HG03159 (cell line): ENCODE measurements at regions not wholly inside any gene's neighbourhood (a gene's known extent, or its start where the extent isn't known, plus 50 kb on each side); places are given as distances from the start of the nearest gene placed in this dataset.

ENCODE experiments used
- ATAC-seq: cut with Tn5 transposase; IDR thresholded peaks from one replicate; pipeline ENCODE4 v1.9.1; 2021; ENCODE audit warnings: mild to moderate bottlenecking, moderate library complexity; ENCODE audit not compliant: unreplicated experiment

DNA sequence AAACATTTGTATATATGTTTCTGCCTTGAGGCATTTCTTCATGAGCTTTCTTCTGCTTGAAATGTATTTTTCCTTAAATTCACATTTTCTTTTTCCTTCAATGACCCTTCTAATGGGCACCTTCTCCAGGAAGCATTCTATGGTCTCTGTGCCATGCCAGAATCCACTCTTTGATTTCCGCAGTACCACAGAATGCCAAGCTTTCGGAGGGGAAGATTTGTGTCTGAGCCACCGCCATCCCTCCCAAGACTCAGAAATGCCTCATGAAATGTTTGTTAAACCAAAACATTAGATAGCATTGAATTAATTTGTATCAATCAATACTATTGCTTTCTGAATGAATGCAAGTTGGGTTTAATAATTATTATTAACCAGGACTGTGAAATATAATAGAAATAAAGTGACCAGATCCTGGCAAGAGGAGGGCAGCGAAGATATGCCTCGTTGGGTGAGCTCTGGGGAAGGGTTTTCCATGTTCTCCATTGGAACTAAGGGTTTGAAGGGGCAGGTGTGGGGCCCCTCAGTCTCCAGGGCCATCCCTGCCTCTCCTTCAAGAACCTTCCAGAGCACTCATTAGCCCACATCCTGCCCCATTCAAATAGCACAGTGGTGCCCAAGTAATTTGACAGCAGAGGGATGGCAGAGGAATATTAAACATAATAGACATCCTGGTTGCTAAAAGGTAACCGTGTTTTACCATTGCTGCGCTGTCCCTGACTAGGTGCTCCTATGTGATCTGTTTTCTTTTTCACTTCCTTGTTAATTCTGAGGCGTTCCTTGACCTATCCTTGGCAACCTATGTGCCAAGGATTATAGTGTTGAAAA lies 189.6 kb downstream of the MYCN start:
- ATAC-seq, result no peak

- ATAC-seq, result no peak
Measured at GRCh38 chr2:16128746-16129610, 188.6 kb downstream of the MYCN start.

GRCh38 chr2:16127958-16128357 lies 187.6 kb downstream of the MYCN start:
- ATAC-seq, result no peak

DNA sequence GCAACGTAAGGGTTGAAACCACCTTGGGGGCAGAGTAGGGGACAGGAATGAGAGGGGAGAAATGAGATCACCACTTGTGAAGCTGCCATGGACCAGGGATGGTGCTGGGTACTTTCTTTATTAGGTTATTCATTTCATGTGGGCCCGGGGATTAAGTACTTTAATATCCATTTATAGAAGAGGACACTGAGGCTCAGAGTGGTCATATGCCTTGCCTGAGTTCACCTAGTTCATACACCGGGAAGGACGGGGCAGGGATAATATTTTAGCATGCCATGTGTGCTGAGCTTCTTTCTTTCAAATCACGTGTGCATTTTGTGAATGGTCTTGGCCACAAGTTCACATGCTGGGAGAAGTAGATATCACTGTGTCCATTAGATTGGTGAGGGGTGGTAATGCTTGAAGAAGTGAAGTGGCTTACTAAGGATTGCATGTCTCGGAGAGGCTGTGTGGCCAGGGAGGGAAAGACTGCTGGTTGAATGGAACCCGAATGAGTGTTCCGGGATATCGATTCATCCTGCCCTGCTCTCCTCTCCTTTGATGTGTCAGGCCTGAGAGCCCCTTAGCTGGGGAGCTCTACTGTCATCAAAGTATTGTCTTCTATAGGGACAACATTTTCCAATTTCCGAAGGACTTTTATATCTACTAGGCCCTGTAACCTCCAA lies 187.1 kb downstream of the MYCN start:
- no peak for ATAC-seq

DNA sequence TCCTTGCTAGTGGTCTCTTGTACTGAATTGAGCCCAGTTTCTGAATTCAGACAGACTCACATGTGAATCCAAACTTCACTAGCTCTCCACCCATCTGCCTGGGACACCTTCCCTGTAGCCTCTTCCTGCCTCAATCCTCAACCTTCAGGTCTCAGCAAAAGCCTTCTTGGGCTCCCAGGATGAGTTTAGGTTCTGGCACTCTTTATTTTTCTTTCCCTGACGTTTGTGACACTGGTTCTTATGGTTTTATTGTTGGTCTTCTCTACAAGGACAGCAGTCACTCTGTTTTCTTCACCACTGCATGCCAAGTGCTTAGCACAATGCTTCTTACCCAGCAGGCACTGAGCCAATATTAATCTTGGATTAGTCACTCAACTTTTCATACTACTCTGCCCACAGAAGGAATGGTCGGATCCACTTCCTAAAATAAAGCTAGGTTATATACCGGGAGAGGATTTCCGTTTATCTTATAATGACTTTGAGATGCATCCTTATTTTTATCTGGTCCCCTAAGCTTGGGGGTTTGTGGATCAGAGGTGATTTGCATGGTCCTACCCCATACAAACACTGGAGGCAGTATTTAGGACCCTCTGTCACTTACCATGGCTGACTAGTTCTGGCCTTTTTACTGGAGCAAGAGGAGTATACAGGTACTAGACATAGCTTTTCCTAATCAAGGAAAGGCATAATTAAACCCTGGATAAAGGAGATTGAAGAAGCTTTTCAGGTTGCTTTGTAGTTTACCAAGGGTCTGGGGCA lies 186.3 kb downstream of the MYCN start:
- ATAC-seq, result no peak

- ATAC-seq, result no peak
Measured at GRCh38 chr2:16125614-16126516, 185.5 kb downstream of the MYCN start.

DNA sequence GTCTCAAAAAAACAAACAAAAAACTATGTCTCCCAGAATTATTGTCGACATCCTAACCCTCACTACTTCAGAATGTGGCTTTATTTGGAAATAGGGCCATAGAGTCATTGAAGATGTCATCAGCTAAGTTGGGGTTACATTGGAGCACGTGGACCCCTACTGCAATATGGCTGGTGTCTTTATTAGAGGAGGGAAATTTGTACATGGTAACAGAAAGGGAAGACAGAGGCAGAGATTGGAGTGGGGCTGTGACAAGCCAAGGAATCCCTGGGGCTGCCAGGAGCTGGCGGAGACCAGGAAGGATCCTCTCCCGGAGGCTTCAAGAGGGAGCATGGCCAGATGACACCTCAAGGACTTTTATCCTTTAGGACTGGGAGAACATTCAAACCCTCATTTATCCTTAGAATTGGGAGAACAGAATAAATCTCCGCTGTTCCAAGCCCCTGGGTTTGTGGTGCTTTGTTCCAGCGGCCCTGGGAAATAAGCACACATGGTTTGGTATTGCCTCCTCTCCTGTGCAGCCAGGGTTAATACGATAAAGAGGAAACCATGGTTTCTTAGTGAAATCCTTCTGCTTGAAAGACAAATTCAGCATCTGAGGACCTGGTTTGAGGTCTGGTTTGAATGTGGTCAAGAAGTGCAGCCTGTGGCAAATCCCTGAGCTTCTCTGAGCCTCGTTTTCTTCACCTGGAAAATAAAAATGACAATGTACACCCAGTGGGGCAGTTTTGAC lies 184.7 kb downstream of the MYCN start:
- ATAC-seq, result no peak

DNA sequence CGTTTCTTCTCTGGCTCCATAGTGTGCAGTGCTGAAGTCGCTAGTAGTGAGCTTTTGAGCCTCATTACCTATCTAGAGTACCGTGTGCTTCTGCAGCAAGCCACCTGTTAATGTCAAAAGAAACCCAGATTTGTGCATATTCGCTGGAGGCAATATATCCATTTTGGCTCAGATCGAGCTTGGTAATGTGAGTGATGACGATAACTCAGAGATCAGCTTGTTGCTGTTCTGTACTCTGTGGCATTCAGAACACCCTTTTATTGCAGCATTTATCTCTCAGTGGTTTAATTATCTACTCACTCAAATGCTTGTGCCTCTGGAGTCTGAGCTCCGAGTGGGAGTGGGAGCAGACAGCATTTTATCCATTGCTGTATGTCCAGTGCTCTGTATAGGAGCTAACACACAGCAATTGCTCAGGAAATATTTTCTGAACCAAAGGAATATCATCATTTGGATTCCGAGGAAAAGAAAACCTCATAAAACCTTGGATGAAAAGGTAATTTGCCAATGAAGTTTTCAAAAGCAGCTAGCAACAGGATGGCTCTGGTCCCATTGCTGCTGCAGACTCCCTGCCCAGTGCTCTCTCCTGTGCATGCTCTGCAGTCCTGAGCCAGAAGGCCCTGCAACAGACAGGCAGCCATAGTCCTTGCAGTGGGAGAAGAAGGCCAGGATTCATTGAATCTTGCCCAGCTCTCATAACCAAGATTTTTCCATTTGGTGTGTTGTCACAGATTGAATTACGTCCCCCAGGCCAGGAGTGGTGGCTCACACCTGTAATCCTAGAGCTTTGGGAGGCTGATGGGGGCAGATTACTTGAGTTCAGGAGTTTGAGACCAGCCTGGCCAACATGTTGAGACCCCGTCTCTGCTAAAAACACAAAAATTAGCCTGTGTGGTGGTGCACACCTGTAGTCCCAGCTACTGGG lies 183.8 kb downstream of the MYCN start:
- no peak for ATAC-seq

DNA sequence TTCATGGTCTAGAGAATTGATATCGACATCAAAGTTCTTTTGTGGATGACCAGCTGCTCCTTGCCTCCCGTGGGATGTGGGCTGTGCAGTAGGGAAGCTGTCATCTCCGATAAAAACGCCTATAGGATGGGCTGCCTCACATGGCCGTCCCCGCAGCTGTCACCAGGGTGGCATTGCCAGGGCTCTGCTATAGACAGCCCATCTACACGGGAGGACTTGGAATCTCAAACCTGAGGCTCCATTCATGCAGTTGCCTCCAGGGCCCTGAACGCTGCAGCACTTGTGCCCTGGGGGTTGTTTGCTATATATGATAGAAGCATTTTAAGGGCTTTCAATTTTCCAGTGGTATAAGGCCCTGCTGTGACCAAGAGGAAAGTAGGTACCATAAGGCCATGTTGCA lies 183.1 kb downstream of the MYCN start:
- ATAC-seq, result no peak

DNA sequence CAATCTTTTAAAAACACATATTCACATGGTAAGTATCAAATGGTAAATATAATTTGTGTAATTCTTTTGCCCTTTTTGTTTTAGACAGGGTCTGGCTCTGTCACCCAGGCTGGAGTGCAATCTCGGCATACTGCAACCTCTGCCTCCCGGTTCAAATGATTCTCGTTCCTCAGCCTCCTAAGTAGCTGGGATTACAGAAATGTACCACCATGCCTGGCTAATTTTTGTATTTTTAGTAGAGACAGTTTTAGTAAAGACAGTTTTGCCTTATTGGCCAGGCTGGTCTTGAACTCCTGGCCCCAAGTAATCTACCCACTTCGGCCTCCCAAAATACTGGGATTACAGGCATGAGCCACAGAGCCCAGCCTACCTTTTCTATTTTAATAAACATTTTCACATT lies 182.2 kb downstream of the MYCN start:
- ATAC-seq, result no peak

GRCh38 chr2:16121986-16122390 lies 181.6 kb downstream of the MYCN start:
- ATAC-seq, result no peak

DNA sequence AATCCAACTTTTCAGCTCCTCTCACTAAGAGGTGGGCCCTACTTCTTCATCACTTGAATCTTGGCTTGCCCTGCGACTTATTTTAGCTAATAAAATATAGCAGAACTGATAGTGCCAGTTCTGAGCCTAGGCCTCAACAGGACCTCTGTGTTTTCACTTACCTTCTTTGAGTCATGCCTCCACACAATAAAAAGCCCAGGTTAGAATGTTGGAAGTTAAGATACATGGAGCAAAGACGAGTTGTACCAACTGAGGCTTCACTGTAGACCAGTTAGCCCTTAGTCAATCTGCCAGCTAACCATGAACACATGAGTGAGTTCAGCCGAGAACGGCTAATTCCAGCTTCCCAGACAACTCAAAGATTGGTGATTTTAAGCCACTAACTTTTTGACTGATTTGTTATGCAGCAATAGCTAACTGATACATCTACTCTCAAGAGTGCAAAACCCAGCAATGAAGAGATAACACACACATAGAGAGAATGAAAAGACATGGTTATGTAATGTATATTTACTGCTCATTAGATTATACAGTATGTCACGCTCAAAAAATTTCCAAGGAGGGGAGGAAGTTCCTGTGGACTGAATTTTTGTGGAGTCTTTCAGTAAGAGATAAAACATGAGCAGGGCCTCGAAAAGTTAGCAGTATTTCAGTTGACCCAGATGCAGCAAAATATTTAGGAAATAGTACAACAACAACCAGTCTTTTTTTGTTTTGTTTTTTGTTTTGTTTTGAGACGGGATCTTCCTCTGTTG lies 181.1 kb downstream of the MYCN start:
- ATAC-seq, result no peak

GRCh38 chr2:16120591-16121180 lies 180.3 kb downstream of the MYCN start:
- no peak for ATAC-seq

- ATAC-seq, result no peak
Measured at GRCh38 chr2:16119741-16120140, 179.4 kb downstream of the MYCN start.

DNA sequence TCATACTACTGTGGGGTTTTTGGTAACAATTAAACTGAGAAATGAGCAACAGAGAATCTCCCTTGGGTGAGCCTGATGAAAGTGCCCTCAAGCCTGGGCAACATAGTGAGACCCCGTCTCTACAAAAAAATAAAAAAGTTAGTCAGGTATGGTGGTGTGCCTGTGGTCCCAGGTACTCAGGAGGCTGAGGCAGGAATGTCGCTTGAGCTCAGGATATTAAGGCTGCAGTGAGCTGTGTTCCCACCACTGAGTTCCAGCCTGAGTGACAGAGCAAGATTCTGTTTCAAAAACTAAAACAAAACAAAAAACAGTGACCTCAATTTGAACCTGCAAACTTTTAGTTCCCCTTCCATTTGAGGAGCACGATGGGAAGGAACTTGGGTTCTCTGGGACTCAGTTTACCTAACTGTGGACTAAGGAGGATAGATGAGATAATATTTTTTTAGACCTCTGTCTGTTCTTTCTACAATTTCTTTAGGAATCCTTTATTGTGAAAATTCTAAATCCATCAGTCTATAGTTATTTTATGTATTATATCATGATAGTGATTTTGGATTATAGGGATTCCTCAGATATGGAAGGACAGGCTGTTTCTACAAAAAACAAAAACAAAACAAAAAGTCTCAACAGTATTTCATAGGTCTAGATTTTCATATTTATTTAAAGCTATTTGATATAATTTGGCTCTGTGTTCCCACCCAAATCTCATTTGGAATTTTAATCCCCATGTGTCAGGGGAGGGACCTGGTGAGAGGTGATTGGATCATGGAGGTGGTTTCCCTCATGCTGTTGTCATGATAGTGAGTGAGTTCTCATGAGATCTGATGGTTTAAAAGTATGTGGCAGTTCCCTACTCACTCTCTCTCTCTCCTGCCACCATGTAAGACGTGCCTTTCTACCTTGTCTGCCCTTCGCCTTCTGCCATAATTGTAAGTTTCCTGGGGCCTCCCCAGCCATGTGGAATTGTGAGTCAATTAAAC lies 178.6 kb downstream of the MYCN start:
- ATAC-seq, result no peak
